Endothelial cell of umbilical vein (primary cell): ENCODE measurements at regions not wholly inside any gene's neighbourhood (a gene's known extent, or its start where the extent isn't known, plus 50 kb on each side); places are given as distances from the start of the nearest gene placed in this dataset.

Experiments
- BruUV-seq: library from RNA; stranded (reverse); fragments of 400-500 nt; replicated peaks from 2 replicates; lab custom pipeline; 2021; lab: Mats Ljungman, UMichigan
- CTCF ChIA-PET: fragments of 300-600, 350-600 bp; sonication (Branson Sonifier 250); formaldehyde crosslinking; loops from one replicate; lab custom pipeline; 2021; ENCODE audit warnings: antibody characterized with exemption, inconsistent platforms; lab: Charles Lee
- POLR2A ChIA-PET: fragments of 300-600, 350-600 bp; sonication (Branson Sonifier 250); formaldehyde crosslinking; loops from one replicate; lab custom pipeline; 2021; ENCODE audit warnings: antibody characterized with exemption, inconsistent platforms; lab: Charles Lee
- DNase-seq: peaks from one replicate; pipeline ENCODE4 v3.0.0-alpha.2; 2011; ENCODE audit warnings: low read depth, low spot score
- FAIRE-seq: peaks from 2 replicates; lab custom pipeline; 2011; peaks lifted over from hg19 to GRCh38; lab: Jason Lieb, UNC
- H2AFZ ChIP-seq: 2 replicates; pipeline ENCODE4 v1.6.0; 2012; ENCODE audit warnings: low read depth, low read length, control low read depth, inconsistent platforms
- H3K27ac ChIP-seq: 2 replicates; pipeline ENCODE4 v1.5.1; 2011; ENCODE audit warnings: low read depth, mild to moderate bottlenecking, control low read depth, low read length, moderate library complexity; ENCODE audit not compliant: insufficient read depth
- H3K27me3 ChIP-seq, 2 experiments: 2 replicates each; pipeline versions ENCODE4 v1.6.0 to v1.6.1; 2011; ENCODE audit warnings: low read length in 2 of 2, mixed read lengths in 1 of 2; ENCODE audit not compliant: control insufficient read depth in 2 of 2, insufficient read depth in 2 of 2
- H3K36me3 ChIP-seq, 2 experiments: 2 replicates in 1 of 2; 3 replicates in 1 of 2; pipeline ENCODE4 v1.5.1; 2011; ENCODE audit warnings: low read length in 2 of 2, mild to moderate bottlenecking in 1 of 2, moderate library complexity in 1 of 2; ENCODE audit not compliant: control insufficient read depth in 2 of 2, insufficient read depth in 2 of 2; ENCODE audit errors: extremely low read depth in 1 of 2
- H3K4me1 ChIP-seq: 3 replicates; pipeline ENCODE4 v1.5.1; 2011; ENCODE audit warnings: mild to moderate bottlenecking, low read length; ENCODE audit not compliant: control insufficient read depth, insufficient read depth; ENCODE audit errors: extremely low read depth
- H3K4me2 ChIP-seq: 2 replicates; pipeline ENCODE4 v1.6.1; 2011; ENCODE audit warnings: low read length, control low read depth, mixed read lengths; ENCODE audit not compliant: insufficient read depth
- H3K4me3 ChIP-seq, 3 experiments: fragments of 200-600 bp in 1 of 3; sonication (generic), shearing (Covaris generic) in 1 of 3; replicated peaks in 1 of 3; 2 replicates each; pipeline ENCODE4 v1.5.1; 2011 to 2016; ENCODE audit warnings: control low read depth in 3 of 3, low read length in 3 of 3, mild to moderate bottlenecking in 2 of 3, inconsistent platforms in 1 of 3, low read depth in 1 of 3, moderate library complexity in 1 of 3; ENCODE audit not compliant: insufficient read depth in 1 of 3
- H3K79me2 ChIP-seq: 2 replicates; pipeline ENCODE4 v1.6.0; 2012; ENCODE audit warnings: low read length, inconsistent platforms; ENCODE audit not compliant: control insufficient read depth, insufficient read depth
- H3K9ac ChIP-seq: replicated peaks from 2 replicates; pipeline ENCODE3; 2011; ENCODE audit warnings: low read length, control low read depth; ENCODE audit not compliant: insufficient read depth; ENCODE audit errors: extremely low read depth
- H3K9me1 ChIP-seq: replicated peaks from 3 replicates; pipeline ENCODE4 v1.6.0; 2011; ENCODE audit warnings: mild to moderate bottlenecking, low read length; ENCODE audit not compliant: control insufficient read depth, insufficient read depth; ENCODE audit errors: extremely low read depth
- H3K9me3 ChIP-seq: replicated peaks from 2 replicates; pipeline ENCODE4 v1.5.1; 2012; ENCODE audit warnings: low read length, inconsistent platforms; ENCODE audit not compliant: control insufficient read depth, insufficient read depth
- H4K20me1 ChIP-seq: replicated peaks from 2 replicates; pipeline ENCODE3; 2011; ENCODE audit warnings: mild to moderate bottlenecking, low read length; ENCODE audit not compliant: control insufficient read depth, insufficient read depth; ENCODE audit errors: extremely low read depth
- CTCF ChIP-seq, 2 donors: IDR thresholded peaks; 1 replicate in 1 of 2; 2 replicates in 1 of 2; pipeline ENCODE4 v1.5.1; 2011; ENCODE audit warnings: low read length in 2 of 2, mild to moderate bottlenecking in 2 of 2, moderate library complexity in 2 of 2, control low read depth in 1 of 2, inconsistent platforms in 1 of 2, low read depth in 1 of 2; ENCODE audit not compliant: insufficient read depth in 1 of 2; ENCODE audit errors: extremely low read depth in 1 of 2
- EZH2 ChIP-seq: IDR thresholded peaks from 2 replicates; pipeline ENCODE4 v1.6.1; 2012; ENCODE audit warnings: borderline replicate concordance, low read depth, mild to moderate bottlenecking, moderate library complexity, low read length, inconsistent platforms; ENCODE audit not compliant: severe bottlenecking
- FOS ChIP-seq: IDR thresholded peaks from 2 replicates; pipeline ENCODE4 v1.6.1; 2011; ENCODE audit warnings: mild to moderate bottlenecking, low read length, moderate library complexity, borderline replicate concordance; ENCODE audit not compliant: insufficient read depth
- GATA2 ChIP-seq: IDR thresholded peaks from 2 replicates; pipeline ENCODE4 v1.7.0; 2011; ENCODE audit warnings: low read depth, mild to moderate bottlenecking, moderate library complexity, mixed read lengths, low read length; ENCODE audit not compliant: insufficient read length, insufficient read depth
- JUN ChIP-seq: IDR thresholded peaks from 2 replicates; pipeline ENCODE4 v1.6.1; 2011; ENCODE audit warnings: borderline replicate concordance, low read depth; ENCODE audit not compliant: insufficient read length, insufficient read depth
- MAX ChIP-seq: IDR thresholded peaks from 2 replicates; pipeline ENCODE4 v1.6.1; 2011; ENCODE audit not compliant: insufficient read depth, insufficient read length
- POLR2A ChIP-seq: IDR thresholded peaks from 2 replicates; pipeline ENCODE4 v1.6.1; 2012; ENCODE audit warnings: low read depth, mild to moderate bottlenecking, control low read depth, low read length
- POLR2AphosphoS5 ChIP-seq: IDR thresholded peaks from 2 replicates; pipeline ENCODE4 v1.6.1; 2012; ENCODE audit warnings: low read depth, mild to moderate bottlenecking, control low read depth, low read length, moderate library complexity; ENCODE audit not compliant: insufficient read depth
- dilution Hi-C: fragments of 300-500 bp; cut with MboI; formaldehyde crosslinking; loops from one replicate; pipeline ENCODE4 v1.15.0; 2019; ENCODE audit warnings: low sequenced_read_pairs; ENCODE audit not compliant: extremely low pct_ligation_motif_present
- intact Hi-C: fragments of 100-400 bp; cut with micrococcal nuclease; formaldehyde crosslinking; loops from one replicate; pipeline ENCODE4 v1.10.0; 2022

- Histone ChIP-seq H3K4me3 (no peak overlapping the region), H3K27me3 (no peaks in the 10 kb centered on the region), H3K9me3 (no peaks in the 10 kb centered on the region), H3K4me2 (no peak overlapping the region), H3K9ac (no peak overlapping the region), H3K4me1 (peaks cover 21% of the 10 kb centered on the region), H2AFZ (no peak overlapping the region), H3K79me2 (no peaks in the 10 kb centered on the region), H3K27ac (no peak overlapping the region), H3K9me1 (no peaks in the 10 kb centered on the region), H4K20me1 (no peaks in the 10 kb centered on the region), H3K36me3 (no peaks in the 10 kb centered on the region)
- no peak for FAIRE-seq
- ChIA-PET CTCF (interaction anchor here (1.2 to 1.6 kb wide), 2 partner anchors 11 to 227 kb away, joined by 4 to 6 read pairs; no protein-coding TSS in a partner anchor), POLR2A (no interaction called here)
- intact Hi-C loops: no loop called here
- dilution Hi-C loops: no loop called here
- DNase-seq: no peak
- TF ChIP-seq POLR2A (no peak), POLR2AphosphoS5 (no peak), EZH2 (no peak), JUN (no peak), GATA2 (no peak), MAX (no peak), CTCF (IDR thresholded peaks at IDR 0.05; ENCODE audit: extremely low read depth in 1 of 2, insufficient read depth in 1 of 2, low read depth in 1 of 2, low read length in 2 of 2) (no peak), FOS (no peak)
- BruUV-seq: no TSS peak
Measured at GRCh38 chr10:69731698-69732097, 70.0 kb upstream of the COL13A1 start.
